HG02852 (cell line): ENCODE measurements at regions not wholly inside any gene's neighbourhood (a gene's known extent, or its start where the extent isn't known, plus 50 kb on each side); places are given as distances from the start of the nearest gene placed in this dataset.
"Not testable (repeated sequence)": the region's sequence is repeated elsewhere in the genome, so short reads cannot be mapped to it uniquely, and the experiment has no call there.

ENCODE experiments used
- ATAC-seq: cut with Tn5 transposase; IDR thresholded peaks from one replicate; pipeline ENCODE4 v1.9.1; 2021; ENCODE audit warnings: mild to moderate bottlenecking, moderate library complexity; ENCODE audit not compliant: unreplicated experiment

GRCh38 chr1:188127507-188127906 lies 1298.8 kb downstream of the PLA2G4A start:
- ATAC-seq: no peak

- no peak for ATAC-seq
Measured at GRCh38 chr1:188128761-188129160, 1300.0 kb downstream of the PLA2G4A start.

- ATAC-seq: no peak
Measured at GRCh38 chr1:188129856-188130838, 1301.4 kb downstream of the PLA2G4A start.

GRCh38 chr1:188137221-188137620 lies 1308.5 kb downstream of the PLA2G4A start:
- no peak for ATAC-seq

GRCh38 chr1:188140958-188141357 lies 1312.2 kb downstream of the PLA2G4A start:
- no peak for ATAC-seq

GRCh38 chr1:188154196-188154595 lies 1325.4 kb downstream of the PLA2G4A start:
- ATAC-seq: no peak

GRCh38 chr1:188154761-188155160 lies 1326.0 kb downstream of the PLA2G4A start:
- no peak for ATAC-seq

GRCh38 chr1:188155261-188155660 lies 1326.5 kb downstream of the PLA2G4A start:
- ATAC-seq: no peak

- ATAC-seq: no peak
Measured at GRCh38 chr1:188164459-188164858, 1335.7 kb downstream of the PLA2G4A start.

GRCh38 chr1:188166654-188167053 lies 1337.9 kb downstream of the PLA2G4A start:
- no peak for ATAC-seq

GRCh38 chr1:188169971-188170370 lies 1341.2 kb downstream of the PLA2G4A start:
- no peak for ATAC-seq

- no peak for ATAC-seq
Measured at GRCh38 chr1:188170411-188170810, 1341.7 kb downstream of the PLA2G4A start.

GRCh38 chr1:188170935-188171334 lies 1342.2 kb downstream of the PLA2G4A start:
- ATAC-seq: no peak

GRCh38 chr1:188182063-188182462 lies 1353.3 kb downstream of the PLA2G4A start:
- ATAC-seq: not testable (repeated sequence)

- no peak for ATAC-seq
Measured at GRCh38 chr1:188188317-188188716, 1359.6 kb downstream of the PLA2G4A start.

GRCh38 chr1:188194916-188195315 lies 1366.2 kb downstream of the PLA2G4A start:
- ATAC-seq: no peak

- no peak for ATAC-seq
Measured at GRCh38 chr1:188218289-188218688, 1389.5 kb downstream of the PLA2G4A start.

GRCh38 chr1:188220051-188220450 lies 1391.3 kb downstream of the PLA2G4A start:
- no peak for ATAC-seq

GRCh38 chr1:188224263-188224662 lies 1395.5 kb downstream of the PLA2G4A start:
- ATAC-seq: no peak

- no peak for ATAC-seq
Measured at GRCh38 chr1:188225975-188226374, 1397.2 kb downstream of the PLA2G4A start.

GRCh38 chr1:188228623-188229022 lies 1399.9 kb downstream of the PLA2G4A start:
- ATAC-seq: no peak

GRCh38 chr1:188237573-188238348 lies 1409.0 kb downstream of the PLA2G4A start:
- ATAC-seq: no peak
